ENCODE measurements at regions not wholly inside any gene's neighbourhood (a gene's known extent, or its start where the extent isn't known, plus 50 kb on each side); places are given as distances from the start of the nearest gene placed in this dataset.

DNA sequence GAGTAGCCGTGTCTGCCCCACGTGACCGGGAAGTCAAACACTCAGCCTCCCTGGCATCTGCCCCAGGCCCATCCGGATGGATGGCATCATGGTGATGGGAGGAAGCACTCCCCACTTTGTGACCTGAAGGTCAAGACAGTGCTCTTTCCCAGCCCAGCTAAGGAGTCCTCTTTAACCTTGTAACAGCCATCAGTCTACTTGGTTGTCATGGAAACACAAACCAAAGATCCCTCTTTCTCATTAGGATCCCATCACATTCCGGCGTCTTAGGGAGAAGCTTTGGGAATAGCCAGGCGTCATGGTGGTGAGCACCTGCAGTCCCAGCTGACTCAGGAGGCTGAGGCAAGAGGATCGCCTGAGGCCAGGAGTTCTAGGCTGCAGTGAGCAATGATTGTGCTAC, 90.9 kb upstream of the FOXC1 start:
- TF ChIP-seq, protein P1, sequence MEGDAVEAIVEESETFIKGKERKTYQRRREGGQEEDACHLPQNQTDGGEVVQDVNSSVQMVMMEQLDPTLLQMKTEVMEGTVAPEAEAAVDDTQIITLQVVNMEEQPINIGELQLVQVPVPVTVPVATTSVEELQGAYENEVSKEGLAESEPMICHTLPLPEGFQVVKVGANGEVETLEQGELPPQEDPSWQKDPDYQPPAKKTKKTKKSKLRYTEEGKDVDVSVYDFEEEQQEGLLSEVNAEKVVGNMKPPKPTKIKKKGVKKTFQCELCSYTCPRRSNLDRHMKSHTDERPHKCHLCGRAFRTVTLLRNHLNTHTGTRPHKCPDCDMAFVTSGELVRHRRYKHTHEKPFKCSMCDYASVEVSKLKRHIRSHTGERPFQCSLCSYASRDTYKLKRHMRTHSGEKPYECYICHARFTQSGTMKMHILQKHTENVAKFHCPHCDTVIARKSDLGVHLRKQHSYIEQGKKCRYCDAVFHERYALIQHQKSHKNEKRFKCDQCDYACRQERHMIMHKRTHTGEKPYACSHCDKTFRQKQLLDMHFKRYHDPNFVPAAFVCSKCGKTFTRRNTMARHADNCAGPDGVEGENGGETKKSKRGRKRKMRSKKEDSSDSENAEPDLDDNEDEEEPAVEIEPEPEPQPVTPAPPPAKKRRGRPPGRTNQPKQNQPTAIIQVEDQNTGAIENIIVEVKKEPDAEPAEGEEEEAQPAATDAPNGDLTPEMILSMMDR (IDR thresholded peaks at IDR 0.05; ENCODE audit: unreplicated experiment in 3 of 3), result no peak
- Mint-ChIP-seq H3K27me3 (ENCODE audit: low read depth) (peaks cover 21% of the 10 kb centered on the region), H3K4me1 (peaks cover 10% of the 10 kb centered on the region), H3K9me3 (no peaks in the 10 kb centered on the region), H3K36me3 (ENCODE audit: low read depth) (no peaks in the 10 kb centered on the region), H3K27ac (no peak overlapping the region), H3K4me3 (no peak overlapping the region)

DNA sequence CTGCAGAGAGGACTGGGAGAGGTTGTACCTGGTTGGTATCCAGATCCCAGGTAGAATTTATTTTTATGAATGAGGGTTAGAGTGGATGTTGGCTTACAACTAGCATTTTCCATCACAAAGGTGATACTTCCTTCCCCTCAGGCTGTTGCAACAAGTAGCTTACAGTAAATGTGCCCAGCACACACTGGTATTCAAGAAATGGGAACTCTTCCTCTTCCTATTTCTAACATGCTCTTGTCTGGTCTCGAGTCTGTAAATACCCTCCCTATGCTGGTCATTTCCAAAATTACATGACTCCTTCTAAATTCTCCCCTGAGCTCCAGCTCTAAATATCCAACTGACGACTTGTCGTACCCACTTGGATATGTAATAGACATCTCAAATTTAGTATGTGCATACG, 90.1 kb upstream of the FOXC1 start:
- no peak overlapping the region for H3K27ac Mint-ChIP-seq
- H3K9me3 Mint-ChIP-seq, result no peaks in the 10 kb centered on the region
- TF ChIP-seq, protein P1 (IDR thresholded peaks at IDR 0.05; ENCODE audit: unreplicated experiment in 3 of 3), result no peak
- H3K4me3 Mint-ChIP-seq, result no peak overlapping the region
- H3K36me3 Mint-ChIP-seq (ENCODE audit: low read depth), result no peaks in the 10 kb centered on the region
- H3K4me1 Mint-ChIP-seq, result peaks cover 9% of the 10 kb centered on the region
- H3K27me3 Mint-ChIP-seq (ENCODE audit: low read depth), result peaks cover 21% of the 10 kb centered on the region

DNA sequence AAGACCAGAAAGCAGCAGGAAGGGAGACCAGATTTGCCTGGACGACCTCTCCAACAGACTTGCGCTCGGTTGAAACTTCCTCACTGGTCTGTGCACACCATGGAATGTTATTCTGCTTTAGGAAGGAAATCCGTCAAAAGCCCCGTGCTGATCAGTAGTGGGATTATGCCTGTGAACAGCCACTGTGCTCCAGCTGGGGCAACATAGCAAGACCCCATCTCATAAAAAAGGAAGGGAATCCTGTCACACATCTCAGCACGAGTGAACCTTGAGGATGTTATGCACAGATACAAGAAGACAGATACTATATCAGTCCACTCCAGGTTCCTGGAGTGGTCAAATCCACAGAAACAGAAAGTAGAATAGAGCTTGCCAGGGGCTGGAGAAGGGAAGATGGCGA, 86.9 kb upstream of the FOXC1 start:
- Mint-ChIP-seq H3K4me1 (peaks cover 29% of the 10 kb centered on the region), H3K36me3 (ENCODE audit: low read depth) (no peaks in the 10 kb centered on the region), H3K27me3 (ENCODE audit: low read depth) (peaks cover 20% of the 10 kb centered on the region), H3K4me3 (peak overlapping the region in 1 of 3 experiments; percentile 6), H3K27ac (peak overlapping the region in 2 of 3 experiments; percentile 1 to 60), H3K9me3 (no peaks in the 10 kb centered on the region)
- TF ChIP-seq, protein P1 (IDR thresholded peaks at IDR 0.05; ENCODE audit: unreplicated experiment in 3 of 3), result no peak

DNA sequence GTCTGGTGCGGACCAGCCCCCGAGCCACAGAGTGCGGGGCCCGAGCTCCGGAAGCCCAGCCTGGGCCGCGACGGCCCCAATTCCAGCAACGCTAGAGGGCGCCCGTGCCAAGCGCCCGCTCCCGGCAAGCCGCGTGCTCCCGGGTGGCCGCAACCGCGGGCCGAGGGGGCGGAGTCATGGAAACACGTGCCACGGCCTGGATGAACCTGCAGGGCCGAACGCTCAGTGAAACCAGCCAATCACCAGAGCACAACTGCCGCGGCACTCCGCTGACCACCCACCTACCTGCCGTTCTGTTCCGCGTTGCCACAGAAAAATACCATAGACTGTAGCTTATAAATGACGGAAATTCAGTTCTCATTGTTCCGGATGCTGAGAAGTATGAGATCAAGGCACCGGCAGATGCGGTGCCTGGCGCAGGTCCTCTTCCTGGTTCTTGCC, 85.7 kb upstream of the FOXC1 start:
- H3K27ac Mint-ChIP-seq, result no peak overlapping the region
- H3K4me3 Mint-ChIP-seq, result no peak overlapping the region
- peaks cover 18% of the 10 kb centered on the region for H3K27me3 Mint-ChIP-seq (ENCODE audit: low read depth)
- no peaks in the 10 kb centered on the region for H3K9me3 Mint-ChIP-seq
- H3K36me3 Mint-ChIP-seq (ENCODE audit: low read depth), result no peaks in the 10 kb centered on the region
- TF ChIP-seq, protein P1 (IDR thresholded peaks at IDR 0.05; ENCODE audit: unreplicated experiment in 3 of 3), result peak; percentile 42 to 61 (median 49)
- H3K4me1 Mint-ChIP-seq, result peaks cover 32% of the 10 kb centered on the region

DNA sequence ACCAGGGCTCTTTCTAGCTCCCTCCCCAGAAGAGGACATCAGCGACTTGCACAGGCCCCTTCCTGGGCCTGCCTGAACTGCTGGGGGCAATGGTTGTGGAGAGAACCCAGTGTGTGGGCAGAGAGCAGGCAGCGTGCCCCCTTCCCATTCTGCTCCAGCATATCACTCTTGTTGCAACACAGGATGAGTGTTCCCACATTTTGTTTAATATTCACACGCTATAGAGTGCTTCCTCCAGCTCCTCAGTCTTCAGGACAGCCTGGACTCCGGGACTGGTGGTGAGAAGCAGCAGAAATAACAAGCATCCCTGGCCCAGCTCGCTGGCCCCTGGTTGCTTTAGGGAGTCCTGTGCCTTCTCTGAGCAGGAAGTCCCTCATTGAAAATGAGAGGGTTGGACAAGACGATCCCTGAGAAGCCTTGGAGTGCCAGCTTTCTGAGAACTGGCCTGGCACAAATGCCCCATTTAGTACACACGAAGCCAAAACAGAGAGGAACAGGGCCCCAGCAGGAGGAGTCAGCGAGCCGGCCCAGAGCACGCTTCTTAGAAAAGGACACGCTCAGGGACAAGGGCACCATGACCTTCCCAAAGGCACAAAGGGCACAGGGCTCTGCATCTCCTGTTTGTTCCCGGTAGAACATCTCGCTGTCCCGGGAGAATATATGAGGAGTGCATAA, 84.2 kb upstream of the FOXC1 start:
- Mint-ChIP-seq H3K4me3 (no peak overlapping the region), H3K27ac (peak overlapping the region; percentile 18 to 94 (median 91)), H3K9me3 (no peaks in the 10 kb centered on the region), H3K27me3 (ENCODE audit: low read depth) (peaks cover 23% of the 10 kb centered on the region), H3K36me3 (ENCODE audit: low read depth) (no peaks in the 10 kb centered on the region), H3K4me1 (peaks cover 32% of the 10 kb centered on the region)
- TF ChIP-seq, protein P1 (IDR thresholded peaks at IDR 0.05; ENCODE audit: unreplicated experiment in 3 of 3), result no peak

Data from nephron (organoid).